GM12874 (cell line): ENCODE measurements at regions not wholly inside any gene's neighbourhood (a gene's known extent, or its start where the extent isn't known, plus 50 kb on each side); places are given as distances from the start of the nearest gene placed in this dataset.

Experiments used
- CTCF ChIP-seq: IDR thresholded peaks from 2 replicates; pipeline ENCODE4 v1.5.1; 2011; ENCODE audit warnings: low read depth, mild to moderate bottlenecking, control low read depth, low read length, moderate library complexity; ENCODE audit not compliant: insufficient read depth

GRCh38 chr3:182683858-182684257 is 109.4 kb upstream of the ATP11B start:
- TF ChIP-seq CTCF, result no peak

- TF ChIP-seq CTCF, result no peak
Measured at GRCh38 chr3:182686033-182686886, 107.0 kb upstream of the ATP11B start.

- TF ChIP-seq CTCF, result no peak
Measured at GRCh38 chr3:182690172-182690571, 103.1 kb upstream of the ATP11B start.

GRCh38 chr3:182692021-182692420 is 101.3 kb upstream of the ATP11B start:
- TF ChIP-seq CTCF, result no peak

GRCh38 chr3:182692695-182693094 is 100.6 kb upstream of the ATP11B start:
- no peak for TF ChIP-seq CTCF

GRCh38 chr3:182693723-182694122 is 99.6 kb upstream of the ATP11B start:
- no peak for TF ChIP-seq CTCF

GRCh38 chr3:182696916-182697315 is 96.4 kb upstream of the ATP11B start:
- no peak for TF ChIP-seq CTCF
